ENCODE measurements at regions not wholly inside any gene's neighbourhood (a gene's known extent, or its start where the extent isn't known, plus 50 kb on each side); places are given as distances from the start of the nearest gene placed in this dataset.

GRCh38 chr21:21631961-21632360 lies 633.8 kb downstream of the NCAM2 start:
- TF ChIP-seq POLR2A (IDR thresholded peaks at IDR 0.05; ENCODE audit: low read length): no peak
- TF ChIP-seq GATA1 (IDR thresholded peaks at IDR 0.05; ENCODE audit: low read depth, low read length): no peak
